Coronary artery (tissue), 2 donors: ENCODE measurements at regions not wholly inside any gene's neighbourhood (a gene's known extent, or its start where the extent isn't known, plus 50 kb on each side); places are given as distances from the start of the nearest gene placed in this dataset.

Experiments used
- DNase-seq: peaks from one replicate; pipeline ENCODE4 v3.0.0-alpha.2; 2017; ENCODE audit warnings: low spot score
- H3K27ac ChIP-seq, 2 donors: fragments of 200-600 bp; sonication (generic); one replicate each; pipeline ENCODE4 v1.5.1; 2016 to 2019
- H3K4me3 ChIP-seq: fragments of 200-600 bp; sonication (generic); 2 replicates; pipeline ENCODE4 v1.5.1; 2016; ENCODE audit warnings: mild to moderate bottlenecking, moderate library complexity
- CTCF ChIP-seq: fragments of 200-600 bp; sonication (generic); IDR thresholded peaks from one replicate; pipeline ENCODE4 v1.5.1; 2019; ENCODE audit warnings: antibody characterized with exemption

- Histone ChIP-seq H3K4me3 (no peak overlapping the region), H3K27ac (no peak overlapping the region)
- DNase-seq = no peak
- TF ChIP-seq CTCF = no peak
Observed at GRCh38 chr7:9962742-9963141, 1010.9 kb upstream of the PHF14 start.

- TF ChIP-seq CTCF = no peak
- Histone ChIP-seq H3K27ac (no peak overlapping the region), H3K4me3 (no peak overlapping the region)
- no peak for DNase-seq
Observed at GRCh38 chr7:9978106-9979064, 995.3 kb upstream of the PHF14 start.

DNA sequence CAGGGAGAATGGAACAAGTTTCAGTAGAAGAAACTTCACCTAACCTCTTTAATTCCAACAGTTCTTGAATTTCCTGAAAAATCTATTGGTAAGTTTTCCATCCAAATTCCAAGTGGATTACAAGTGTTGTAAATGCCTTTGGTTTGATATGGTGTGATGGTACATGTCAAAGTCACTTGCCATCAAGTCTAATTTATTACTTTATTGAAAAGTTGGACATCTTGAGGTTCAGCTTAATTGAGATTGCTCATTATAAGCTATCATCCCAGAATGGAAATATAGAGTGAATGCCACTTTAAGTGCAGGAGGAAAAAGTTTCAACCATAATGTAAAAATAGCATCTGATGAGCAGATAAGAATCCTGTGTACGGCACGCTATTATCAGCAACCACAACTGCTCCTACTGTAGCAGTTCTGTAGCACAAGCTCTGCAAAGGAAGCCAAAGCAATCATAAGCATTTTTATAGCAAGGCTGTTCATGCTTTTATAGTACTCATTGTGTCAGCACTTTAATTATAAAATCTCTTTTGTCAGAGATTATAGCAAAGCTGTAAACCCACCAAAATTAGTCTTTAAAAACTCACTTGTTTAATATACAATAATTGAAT is 991.8 kb upstream of the PHF14 start:
- Histone ChIP-seq H3K4me3 (no peak overlapping the region), H3K27ac (no peak overlapping the region)
- no peak for DNase-seq
- no peak for TF ChIP-seq CTCF

GRCh38 chr7:9983048-9983447 is 990.6 kb upstream of the PHF14 start:
- DNase-seq = no peak
- no peak for TF ChIP-seq CTCF
- Histone ChIP-seq H3K27ac (no peak overlapping the region), H3K4me3 (no peak overlapping the region)

DNA sequence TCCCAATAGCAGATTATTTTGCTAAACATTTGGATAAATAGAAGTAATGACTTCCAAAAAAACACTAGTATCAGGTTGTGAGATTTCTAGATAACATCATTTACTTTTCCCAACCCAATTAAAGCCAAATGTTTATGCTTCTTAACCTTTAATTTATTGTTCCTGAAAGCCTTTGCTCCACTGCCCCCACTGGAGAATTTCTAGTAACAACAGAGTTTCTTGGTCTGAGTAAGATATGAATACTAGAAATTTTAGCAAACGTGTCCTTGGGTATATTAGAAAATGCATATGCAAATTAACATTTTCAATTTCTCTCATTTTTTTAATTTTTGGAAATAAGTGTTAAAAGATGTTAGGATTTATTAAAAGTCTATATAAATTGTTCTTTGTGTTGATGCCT is 958.0 kb upstream of the PHF14 start:
- Histone ChIP-seq H3K27ac (no peak overlapping the region), H3K4me3 (no peak overlapping the region)
- no peak for DNase-seq
- no peak for TF ChIP-seq CTCF

DNA sequence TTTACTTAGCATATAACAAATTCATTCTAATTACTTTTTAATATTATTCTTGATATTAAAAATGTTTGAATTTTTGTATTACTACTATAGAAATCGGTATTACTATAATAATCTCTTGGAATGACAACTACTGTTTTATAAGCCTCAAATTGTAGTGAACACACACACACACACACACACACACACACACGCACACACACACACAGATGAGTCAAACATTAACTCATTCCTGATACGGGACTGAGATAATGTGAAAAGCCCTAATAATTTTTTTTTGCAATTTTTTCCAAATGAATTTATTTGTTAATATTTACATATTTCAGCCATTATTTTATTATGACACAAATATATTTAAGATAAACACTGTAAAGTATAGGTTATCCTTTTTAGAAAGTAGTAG is 951.2 kb upstream of the PHF14 start:
- DNase-seq = no peak
- TF ChIP-seq CTCF = no peak
- Histone ChIP-seq H3K4me3 (no peak overlapping the region), H3K27ac (no peak overlapping the region)

DNA sequence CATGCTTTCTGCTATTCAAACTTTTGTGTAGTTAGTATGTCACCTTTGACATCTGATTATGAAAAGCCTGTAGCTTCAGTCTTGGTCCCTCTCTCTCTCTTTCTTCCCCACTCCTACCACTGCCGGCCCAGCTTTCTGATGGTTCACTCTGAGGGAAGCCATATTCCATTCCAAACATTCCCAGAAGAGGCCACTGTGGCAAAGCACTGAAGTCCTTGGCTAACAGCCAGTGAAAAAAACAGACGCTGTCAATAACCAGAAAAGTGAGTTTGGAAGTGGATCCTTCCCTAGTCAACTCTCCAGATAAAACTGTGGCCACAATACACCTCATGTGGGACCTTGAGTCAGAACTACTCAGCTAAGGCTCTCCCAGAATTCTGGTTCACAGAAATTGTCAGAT is 950.7 kb upstream of the PHF14 start:
- no peak for DNase-seq
- no peak for TF ChIP-seq CTCF
- H3K4me3 ChIP-seq = no peak overlapping the region
- H3K27ac ChIP-seq = no peak overlapping the region
